Mesenchymal stem cell (in vitro differentiated cells and primary cell): ENCODE measurements at regions not wholly inside any gene's neighbourhood (a gene's known extent, or its start where the extent isn't known, plus 50 kb on each side); places are given as distances from the start of the nearest gene placed in this dataset.
A peak's percentile ranks its signal among the peaks of the same experiment; 100 is the strongest.

Source experiments
- DNase-seq: peaks from one replicate; pipeline ENCODE4 v3.0.0-alpha.2; 2013
- H2AFZ ChIP-seq: one replicate; pipeline ENCODE4 v1.6.1; 2013; ENCODE audit warnings: low read depth, mild to moderate bottlenecking, control low read depth, inconsistent platforms, low read length, moderate library complexity
- H2AK5ac ChIP-seq: 2 replicates; pipeline ENCODE4 v1.6.1; 2013; ENCODE audit warnings: low read length, moderate library complexity, mild to moderate bottlenecking, inconsistent platforms; ENCODE audit not compliant: severe bottlenecking
- H2BK120ac ChIP-seq: one replicate; pipeline ENCODE4 v1.6.1; 2013; ENCODE audit warnings: low read depth, mild to moderate bottlenecking, inconsistent platforms, low read length, moderate library complexity
- H2BK12ac ChIP-seq, 2 experiments: one replicate each; pipeline ENCODE4 v1.6.1; 2013; ENCODE audit warnings: inconsistent platforms in 2 of 2, low read length in 2 of 2, mild to moderate bottlenecking in 2 of 2, moderate library complexity in 2 of 2, control low read depth in 1 of 2
- H2BK15ac ChIP-seq: one replicate; pipeline ENCODE4 v1.6.1; 2013; ENCODE audit warnings: mild to moderate bottlenecking, low read depth, inconsistent platforms; ENCODE audit not compliant: poor library complexity, severe bottlenecking
- H2BK5ac ChIP-seq: 2 replicates; pipeline ENCODE4 v1.6.1; 2013; ENCODE audit warnings: low read depth, mild to moderate bottlenecking, low read length, control low read depth, inconsistent platforms; ENCODE audit not compliant: poor library complexity, severe bottlenecking
- H3K14ac ChIP-seq, 2 experiments: one replicate each; pipeline ENCODE4 v1.6.1; 2013; ENCODE audit warnings: inconsistent platforms in 2 of 2, low read length in 2 of 2, control low read depth in 1 of 2, mild to moderate bottlenecking in 1 of 2, moderate library complexity in 1 of 2
- H3K18ac ChIP-seq, 2 experiments: one replicate each; pipeline ENCODE4 v1.6.1; 2013; ENCODE audit warnings: inconsistent platforms in 2 of 2, low read length in 2 of 2, control low read depth in 1 of 2, low read depth in 1 of 2, mild to moderate bottlenecking in 1 of 2
- H3K23ac ChIP-seq, 2 experiments: one replicate each; pipeline ENCODE4 v1.6.1; 2013; ENCODE audit warnings: inconsistent platforms in 2 of 2, low read length in 2 of 2, mild to moderate bottlenecking in 2 of 2, moderate library complexity in 2 of 2, control low read depth in 1 of 2
- H3K27ac ChIP-seq: 2 replicates; pipeline ENCODE4 v1.5.1; 2013; ENCODE audit warnings: mild to moderate bottlenecking, moderate library complexity, low read length, control low read depth, inconsistent platforms; ENCODE audit not compliant: poor library complexity, severe bottlenecking
- H3K27me3 ChIP-seq, 2 experiments: 2 replicates each; pipeline versions ENCODE4 v1.6.1 to v1.7.0; 2013; ENCODE audit warnings: low read length in 2 of 2, mild to moderate bottlenecking in 2 of 2, moderate library complexity in 2 of 2, control low read depth in 1 of 2, inconsistent platforms in 1 of 2; ENCODE audit not compliant: control insufficient read depth in 1 of 2, insufficient read depth in 1 of 2
- H3K36me3 ChIP-seq, 2 experiments: 2 replicates each; pipeline versions ENCODE4 v1.6.1 to v1.7.0; 2013; ENCODE audit warnings: low read length in 2 of 2, control low read depth in 1 of 2, inconsistent platforms in 1 of 2, low read depth in 1 of 2, mild to moderate bottlenecking in 1 of 2; ENCODE audit not compliant: insufficient read depth in 2 of 2, control insufficient read depth in 1 of 2
- H3K4ac ChIP-seq, 2 experiments: one replicate each; pipeline ENCODE4 v1.6.1; 2013; ENCODE audit warnings: inconsistent platforms in 2 of 2, low read length in 2 of 2, mild to moderate bottlenecking in 2 of 2, moderate library complexity in 2 of 2, control low read depth in 1 of 2, low read depth in 1 of 2
- H3K4me1 ChIP-seq: 2 replicates; pipeline ENCODE4 v1.6.1; 2013; ENCODE audit warnings: low read depth, low read length, control low read depth; ENCODE audit not compliant: control insufficient read depth, insufficient read depth
- H3K4me2 ChIP-seq: 2 replicates; pipeline ENCODE4 v1.6.1; 2013; ENCODE audit warnings: low read length, mild to moderate bottlenecking, inconsistent platforms; ENCODE audit not compliant: poor library complexity, severe bottlenecking
- H3K4me3 ChIP-seq, 2 experiments: 2 replicates each; pipeline versions ENCODE4 v1.5.1 to v1.7.0; 2013; ENCODE audit warnings: low read length in 2 of 2, mild to moderate bottlenecking in 2 of 2, control low read depth in 1 of 2, low read depth in 1 of 2; ENCODE audit not compliant: insufficient read depth in 1 of 2
- H3K79me1 ChIP-seq: replicated peaks from 2 replicates; pipeline ENCODE4 v1.6.1; 2013; ENCODE audit warnings: mild to moderate bottlenecking, control low read depth, low read length, inconsistent platforms; ENCODE audit not compliant: poor library complexity, severe bottlenecking
- H3K9ac ChIP-seq: 2 replicates; pipeline ENCODE4 v1.7.0; 2013; ENCODE audit warnings: mild to moderate bottlenecking, low read length, moderate library complexity
- H3K9me3 ChIP-seq: 2 replicates; pipeline ENCODE4 v1.7.0; 2013; ENCODE audit warnings: mild to moderate bottlenecking, low read length; ENCODE audit not compliant: control insufficient read depth
- H4K8ac ChIP-seq: one replicate; pipeline ENCODE4 v1.6.1; 2013; ENCODE audit warnings: inconsistent platforms, mild to moderate bottlenecking, low read length, moderate library complexity
- H4K91ac ChIP-seq: one replicate; pipeline ENCODE4 v1.6.1; 2013; ENCODE audit warnings: mild to moderate bottlenecking, low read length, inconsistent platforms
- WGBS: methylation state at CpG from one replicate; pipeline ENCODE4 v1.1.7; 2013; ENCODE audit warnings: mixed read lengths; 5-methylcytosine and 5-hydroxymethylcytosine counted together

DNA sequence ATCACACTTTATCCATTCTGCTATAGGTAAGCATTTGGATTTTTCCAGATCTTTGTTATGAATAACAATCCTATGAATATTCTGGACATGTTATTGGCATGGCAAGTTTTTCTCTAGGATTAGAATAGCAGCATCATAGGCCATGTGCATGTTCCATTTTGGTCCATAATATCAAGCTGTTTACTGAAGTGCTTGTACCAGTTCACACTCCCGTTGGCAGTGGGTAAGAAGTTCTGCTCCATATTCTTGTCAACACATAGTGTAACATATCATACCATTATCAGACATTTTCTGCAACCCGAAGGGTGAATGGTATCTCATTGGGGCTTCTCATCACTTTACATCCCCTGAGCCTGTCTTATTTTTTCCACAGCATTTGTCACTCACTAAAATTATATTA, 661.9 kb upstream of the SALL1 start:
- H2BK12ac ChIP-seq: no peak overlapping the region
- no peak overlapping the region for H3K27ac ChIP-seq
- no peaks in the 10 kb centered on the region for H3K79me1 ChIP-seq
- H2BK120ac ChIP-seq: no peak overlapping the region
- peaks cover 3% of the 10 kb centered on the region for H3K9me3 ChIP-seq
- H3K23ac ChIP-seq: no peak overlapping the region
- H3K4me2 ChIP-seq: no peak overlapping the region
- no peak overlapping the region for H4K91ac ChIP-seq
- no peak overlapping the region for H2AFZ ChIP-seq
- H2BK15ac ChIP-seq: no peak overlapping the region
- peak overlapping the region in 1 of 2 experiments; percentile 21 for H3K18ac ChIP-seq
- no peak overlapping the region for H2BK5ac ChIP-seq
- no peak overlapping the region for H3K4me3 ChIP-seq
- H3K4ac ChIP-seq: no peak overlapping the region
- no peaks in the 10 kb centered on the region for H3K27me3 ChIP-seq
- no peak for DNase-seq
- no peak overlapping the region for H4K8ac ChIP-seq
- no peak overlapping the region for H3K14ac ChIP-seq
- H3K36me3 ChIP-seq: no peaks in the 10 kb centered on the region
- H2AK5ac ChIP-seq: no peak overlapping the region
- no peak overlapping the region for H3K9ac ChIP-seq
- 95% methylated on average over 2 of the region's 2 CpGs for WGBS
- H3K4me1 ChIP-seq: no peaks in the 10 kb centered on the region

- Histone ChIP-seq H2BK5ac (no peak overlapping the region), H2AFZ (no peak overlapping the region), H3K4me3 (no peak overlapping the region), H3K18ac (no peak overlapping the region), H3K23ac (no peak overlapping the region), H3K14ac (no peak overlapping the region), H4K91ac (no peak overlapping the region), H2BK120ac (no peak overlapping the region), H3K4me1 (peaks cover 1% of the 10 kb centered on the region), H2BK12ac (no peak overlapping the region), H3K9me3 (no peaks in the 10 kb centered on the region), H3K9ac (no peak overlapping the region), H3K27ac (no peak overlapping the region), H3K4me2 (peak overlapping the region; percentile 34), H2BK15ac (no peak overlapping the region), H3K79me1 (no peaks in the 10 kb centered on the region), H3K4ac (no peak overlapping the region), H2AK5ac (no peak overlapping the region), H4K8ac (no peak overlapping the region), H3K36me3 (no peaks in the 10 kb centered on the region), H3K27me3 (no peaks in the 10 kb centered on the region)
- peak; percentile 30 for DNase-seq
- WGBS: 100% methylated on average over 1 of the region's 2 CpGs
Observed at GRCh38 chr16:51807551-51807950, 656.5 kb upstream of the SALL1 start.

- Histone ChIP-seq H4K8ac (no peak overlapping the region), H3K4me1 (no peaks in the 10 kb centered on the region), H2BK5ac (no peak overlapping the region), H3K23ac (no peak overlapping the region), H2AK5ac (no peak overlapping the region), H3K27ac (no peak overlapping the region), H3K18ac (no peak overlapping the region), H3K4me3 (no peak overlapping the region), H3K4ac (no peak overlapping the region), H2BK120ac (no peak overlapping the region), H3K4me2 (no peak overlapping the region), H3K9me3 (no peaks in the 10 kb centered on the region), H3K9ac (no peak overlapping the region), H3K36me3 (no peaks in the 10 kb centered on the region), H3K27me3 (peaks cover 0 to 3% of the 10 kb centered on the region in 2 experiments), H3K79me1 (no peaks in the 10 kb centered on the region), H2BK15ac (no peak overlapping the region), H4K91ac (no peak overlapping the region), H2BK12ac (no peak overlapping the region), H2AFZ (no peak overlapping the region), H3K14ac (no peak overlapping the region)
- DNase-seq: no peak
Observed at GRCh38 chr16:51801635-51802034, 650.6 kb upstream of the SALL1 start.

DNA sequence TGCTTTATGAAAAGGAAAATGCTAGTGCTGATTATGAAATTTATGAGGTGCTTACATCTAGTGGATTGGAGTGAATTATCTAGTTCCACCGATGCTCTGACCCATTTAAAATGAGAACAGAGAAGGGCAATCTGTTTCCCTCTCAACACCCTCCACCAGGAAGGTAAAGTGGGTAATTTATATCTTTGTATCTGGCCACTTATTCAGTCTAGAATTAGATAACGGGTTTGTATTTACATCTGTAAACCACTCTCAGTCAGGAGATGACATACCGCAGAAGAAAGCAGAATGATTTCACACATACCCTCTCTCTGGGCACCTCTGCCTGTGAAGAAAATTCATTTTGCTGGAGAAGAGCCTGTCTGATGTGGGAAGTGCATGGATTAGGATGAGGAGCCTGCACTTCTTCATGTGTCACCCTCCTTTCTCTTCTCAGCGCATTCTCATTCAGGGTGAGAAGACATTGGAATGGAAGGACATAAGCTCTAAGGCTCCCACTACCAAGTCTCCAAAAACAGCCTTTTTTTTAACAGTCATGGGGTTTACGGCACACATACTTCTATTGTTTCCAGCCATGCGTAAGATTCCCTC, 646.7 kb upstream of the SALL1 start:
- Histone ChIP-seq H3K27ac (no peak overlapping the region), H2BK120ac (no peak overlapping the region), H4K8ac (no peak overlapping the region), H2BK12ac (no peak overlapping the region), H3K4me1 (no peaks in the 10 kb centered on the region), H3K23ac (no peak overlapping the region), H3K79me1 (no peaks in the 10 kb centered on the region), H3K36me3 (no peaks in the 10 kb centered on the region), H2BK5ac (no peak overlapping the region), H3K4me2 (no peak overlapping the region), H2BK15ac (no peak overlapping the region), H3K18ac (no peak overlapping the region), H2AK5ac (no peak overlapping the region), H3K4me3 (no peak overlapping the region), H3K4ac (no peak overlapping the region), H3K9ac (no peak overlapping the region), H3K9me3 (no peaks in the 10 kb centered on the region), H2AFZ (no peak overlapping the region), H3K27me3 (peaks cover 0 to 3% of the 10 kb centered on the region in 2 experiments), H3K14ac (no peak overlapping the region), H4K91ac (no peak overlapping the region)
- WGBS: 50% methylated on average over 3 of the region's 6 CpGs
- peak; percentile 30 for DNase-seq
